Fibroblast of the aortic adventitia (primary cell): ENCODE measurements at regions not wholly inside any gene's neighbourhood (a gene's known extent, or its start where the extent isn't known, plus 50 kb on each side); places are given as distances from the start of the nearest gene placed in this dataset.
A peak's percentile ranks its signal among the peaks of the same experiment; 100 is the strongest.

Source experiments
- DNase-seq: peaks from one replicate; pipeline ENCODE4 v3.0.0-alpha.2; 2010; ENCODE audit warnings: low read depth
- H3K4me3 ChIP-seq: 2 replicates; pipeline ENCODE4 v1.5.1; 2011; ENCODE audit warnings: low read depth, mild to moderate bottlenecking, control low read depth, low read length, moderate library complexity
- TF ChIP-seq, protein P1 (sequence below): IDR thresholded peaks from 2 replicates; pipeline ENCODE4 v1.5.1; 2011; ENCODE audit warnings: mild to moderate bottlenecking, low read length, control low read depth, inconsistent platforms; ENCODE audit not compliant: insufficient read depth

DNA sequence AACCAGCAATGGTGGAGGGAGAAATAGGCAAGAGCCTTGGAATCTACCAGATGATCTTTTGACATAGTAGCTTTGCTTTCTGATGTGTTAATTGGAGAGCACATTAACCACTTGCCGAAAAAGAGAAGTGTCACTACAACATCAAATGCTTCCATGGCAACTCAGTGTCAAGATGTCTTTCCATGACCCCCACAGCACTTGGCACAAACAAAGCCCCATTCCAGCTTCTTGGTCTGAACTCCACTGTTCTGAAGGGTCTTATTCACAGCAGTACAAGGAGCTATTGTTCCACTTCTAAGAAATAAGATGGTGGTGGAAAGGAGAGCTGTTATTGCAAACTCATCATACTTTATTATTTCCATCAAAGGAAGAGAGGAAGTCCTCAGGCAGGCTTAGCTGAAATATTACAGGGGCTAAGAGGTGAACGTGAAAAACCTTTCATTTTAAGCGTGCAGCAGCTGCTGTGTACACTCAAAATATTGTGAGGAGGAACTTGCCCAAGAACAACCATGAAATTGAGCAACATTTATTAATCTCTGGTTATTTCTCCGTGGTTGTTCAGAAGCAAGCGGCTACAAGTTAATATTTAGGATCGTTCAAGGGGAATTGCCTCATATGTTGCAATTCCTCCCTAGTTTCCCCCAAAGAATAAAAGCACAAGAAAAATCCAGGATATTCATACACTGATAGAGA is 354.8 kb upstream of the CELF2 start:
- no peak overlapping the region for H3K4me3 ChIP-seq
- peak; percentile 12 for DNase-seq
- TF ChIP-seq, protein P1, sequence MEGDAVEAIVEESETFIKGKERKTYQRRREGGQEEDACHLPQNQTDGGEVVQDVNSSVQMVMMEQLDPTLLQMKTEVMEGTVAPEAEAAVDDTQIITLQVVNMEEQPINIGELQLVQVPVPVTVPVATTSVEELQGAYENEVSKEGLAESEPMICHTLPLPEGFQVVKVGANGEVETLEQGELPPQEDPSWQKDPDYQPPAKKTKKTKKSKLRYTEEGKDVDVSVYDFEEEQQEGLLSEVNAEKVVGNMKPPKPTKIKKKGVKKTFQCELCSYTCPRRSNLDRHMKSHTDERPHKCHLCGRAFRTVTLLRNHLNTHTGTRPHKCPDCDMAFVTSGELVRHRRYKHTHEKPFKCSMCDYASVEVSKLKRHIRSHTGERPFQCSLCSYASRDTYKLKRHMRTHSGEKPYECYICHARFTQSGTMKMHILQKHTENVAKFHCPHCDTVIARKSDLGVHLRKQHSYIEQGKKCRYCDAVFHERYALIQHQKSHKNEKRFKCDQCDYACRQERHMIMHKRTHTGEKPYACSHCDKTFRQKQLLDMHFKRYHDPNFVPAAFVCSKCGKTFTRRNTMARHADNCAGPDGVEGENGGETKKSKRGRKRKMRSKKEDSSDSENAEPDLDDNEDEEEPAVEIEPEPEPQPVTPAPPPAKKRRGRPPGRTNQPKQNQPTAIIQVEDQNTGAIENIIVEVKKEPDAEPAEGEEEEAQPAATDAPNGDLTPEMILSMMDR = no peak

DNA sequence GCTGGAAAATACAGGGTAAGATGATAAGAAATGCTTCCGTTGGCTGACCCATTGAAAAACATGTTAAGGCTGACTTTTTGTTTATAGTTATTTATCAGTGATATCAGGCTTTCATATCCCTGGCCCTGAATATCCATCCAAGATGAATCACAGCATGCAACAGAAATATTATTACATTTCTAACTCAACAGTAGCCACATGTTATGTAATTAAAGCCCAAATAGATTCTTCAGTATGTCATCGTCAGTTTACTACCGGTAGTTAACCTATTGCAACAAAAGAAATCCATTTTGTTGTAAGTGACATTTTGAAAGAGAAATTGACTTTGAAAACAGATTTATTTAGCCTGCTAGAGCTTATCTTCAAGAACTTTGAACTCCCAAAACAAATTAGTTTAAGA is 354.1 kb upstream of the CELF2 start:
- no peak overlapping the region for H3K4me3 ChIP-seq

DNA sequence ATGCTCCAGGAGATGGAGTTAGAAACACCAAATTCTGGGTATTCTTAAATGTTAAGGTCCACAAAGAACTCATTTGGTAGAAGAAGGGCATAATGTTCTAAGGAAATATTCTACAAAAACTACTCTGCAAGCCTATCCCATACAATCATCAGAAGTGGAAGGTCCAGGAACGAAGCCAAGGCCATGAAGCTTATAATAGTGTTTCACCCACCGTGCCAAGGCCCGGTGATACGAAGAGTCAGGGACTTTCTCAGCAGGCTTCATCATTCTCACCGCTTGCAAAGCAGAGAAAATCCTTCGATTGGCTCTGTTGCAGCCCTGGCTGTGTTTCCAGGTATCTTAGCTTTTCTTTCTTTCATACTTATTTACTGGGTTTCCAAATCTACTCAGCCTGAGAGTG is 351.9 kb upstream of the CELF2 start:
- TF ChIP-seq, protein P1 = no peak
- no peak overlapping the region for H3K4me3 ChIP-seq
- DNase-seq = no peak

More for the DNA sequence above, 354.1 kb upstream of the CELF2 start:
- TF ChIP-seq, protein P1 = no peak
- DNase-seq = no peak

DNA sequence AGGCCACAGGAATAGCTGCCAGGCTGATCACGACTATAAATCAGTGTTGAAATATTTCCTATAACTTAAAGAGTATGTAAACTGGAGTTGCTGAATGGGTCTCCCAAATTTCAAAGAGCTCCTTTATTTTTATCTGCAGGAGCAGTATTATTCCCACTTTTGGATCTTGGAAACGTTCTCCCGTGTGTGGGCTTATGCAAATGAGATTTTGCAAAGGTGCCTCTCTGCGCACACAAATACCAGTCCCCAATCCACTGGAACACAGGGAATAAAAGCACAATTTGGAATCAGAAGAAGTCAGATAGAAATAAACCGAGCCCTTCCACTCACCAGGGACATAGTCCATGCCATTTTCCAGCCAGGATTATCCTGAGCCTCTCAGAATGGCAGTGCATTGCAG is 350.2 kb upstream of the CELF2 start:
- no peak overlapping the region for H3K4me3 ChIP-seq
- TF ChIP-seq, protein P1 = no peak
- no peak for DNase-seq

DNA sequence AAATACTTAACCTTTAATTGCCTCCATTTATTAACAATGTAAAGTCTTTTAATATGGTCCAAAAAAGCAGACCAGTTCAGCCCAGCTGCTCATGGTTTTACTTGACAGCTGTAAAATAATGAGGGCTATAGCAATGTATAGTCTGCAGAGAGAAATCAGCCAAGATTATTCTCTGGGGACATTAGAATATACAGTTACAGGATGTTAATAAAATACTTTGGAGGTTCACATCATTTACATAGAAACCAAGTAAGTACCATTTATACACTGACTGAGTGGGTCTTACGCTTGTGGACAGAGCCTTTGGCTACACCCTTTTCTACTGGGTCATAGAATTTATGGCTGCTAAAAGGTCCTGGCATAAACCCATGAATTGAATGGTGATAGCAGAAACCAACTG is 340.7 kb upstream of the CELF2 start:
- no peak for DNase-seq
- TF ChIP-seq, protein P1 = no peak

DNA sequence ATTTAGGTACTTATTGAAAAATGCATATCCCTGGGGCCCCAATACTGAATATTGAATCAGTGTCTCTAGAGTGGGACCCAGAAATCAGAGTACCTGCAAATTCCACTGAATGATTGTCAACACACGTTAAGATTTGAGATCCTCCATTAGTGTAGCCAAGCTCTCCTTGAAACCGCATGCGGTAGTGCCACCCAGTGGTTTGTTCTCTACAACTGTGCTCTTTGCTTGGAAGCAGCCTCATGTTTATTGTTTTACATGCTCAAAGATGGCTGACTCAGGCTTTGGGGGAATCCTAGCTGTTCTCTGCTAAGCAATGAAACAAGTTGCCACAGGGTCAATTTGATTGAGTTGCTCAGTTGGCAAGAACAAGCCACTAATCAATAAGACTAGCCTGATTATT is 340.2 kb upstream of the CELF2 start:
- H3K4me3 ChIP-seq = no peak overlapping the region
- TF ChIP-seq, protein P1 = peak; percentile 61
- DNase-seq = peak; percentile 84

More for the DNA sequence above, 340.7 kb upstream of the CELF2 start:
- no peak overlapping the region for H3K4me3 ChIP-seq

DNA sequence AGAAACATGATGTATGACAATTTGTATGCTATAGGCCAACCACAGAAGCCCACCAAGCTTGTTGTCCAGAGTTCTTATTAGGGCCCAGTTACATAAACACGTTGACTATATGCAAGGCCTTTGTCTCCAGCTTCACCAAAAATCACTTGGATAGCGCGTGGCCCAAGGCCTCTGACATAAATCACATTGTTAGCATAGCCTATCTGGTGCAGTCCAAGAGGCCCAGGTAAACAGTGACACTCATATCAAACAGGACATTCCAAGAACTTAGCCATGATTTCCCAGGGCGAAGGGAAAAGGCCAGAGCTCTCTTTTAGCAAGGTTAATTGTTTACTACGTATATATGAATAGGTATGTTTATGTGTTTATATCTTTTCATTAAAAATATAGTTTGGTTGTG is 337.2 kb upstream of the CELF2 start:
- TF ChIP-seq, protein P1 = no peak
- DNase-seq = no peak
- H3K4me3 ChIP-seq = no peak overlapping the region
